Hepatic stellate cell (primary cell): ENCODE measurements at regions not wholly inside any gene's neighbourhood (a gene's known extent, or its start where the extent isn't known, plus 50 kb on each side); places are given as distances from the start of the nearest gene placed in this dataset.

Source experiments
- DNase-seq: peaks from one replicate; pipeline ENCODE4 v3.0.0; 2011; ENCODE audit warnings: low spot score

DNA sequence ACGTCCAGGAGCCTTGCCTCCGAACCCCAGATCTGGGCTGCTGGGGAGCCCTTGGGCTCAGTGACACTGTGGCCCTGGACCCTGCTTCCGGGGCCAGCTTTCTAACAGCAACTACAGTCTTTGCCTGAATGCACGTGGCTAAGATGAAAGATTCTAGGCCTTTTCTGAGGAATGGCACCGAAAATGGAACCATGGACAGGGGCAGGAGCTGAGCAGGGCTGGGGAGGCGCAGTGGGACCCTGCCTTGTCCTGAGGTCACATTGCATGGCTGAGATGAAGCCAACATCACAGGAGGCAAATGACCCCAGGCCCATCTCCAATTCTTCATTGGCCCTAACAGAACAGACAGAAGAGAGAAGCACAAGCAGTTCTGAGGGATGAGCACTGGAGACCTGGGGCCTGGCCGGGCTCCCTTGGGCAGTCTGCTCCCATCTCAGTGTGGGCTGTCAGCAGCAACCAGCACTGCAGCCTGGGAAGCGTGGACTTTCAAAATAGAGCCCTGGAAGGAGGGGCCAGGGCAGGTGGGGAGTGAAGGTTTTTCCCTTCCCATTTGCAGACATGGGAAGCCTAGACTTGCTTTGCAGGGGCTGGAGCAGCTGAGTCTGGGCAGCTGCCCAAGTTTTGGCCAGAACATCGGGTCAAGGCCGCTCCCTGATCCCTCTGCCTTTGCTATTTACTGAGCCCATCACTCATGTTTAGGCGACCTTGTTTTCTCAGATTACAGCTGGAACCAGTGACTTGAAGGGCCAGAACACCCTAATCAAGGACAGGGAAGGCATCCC, 114.4 kb upstream of the TCERG1L start:
- no peak for DNase-seq

DNA sequence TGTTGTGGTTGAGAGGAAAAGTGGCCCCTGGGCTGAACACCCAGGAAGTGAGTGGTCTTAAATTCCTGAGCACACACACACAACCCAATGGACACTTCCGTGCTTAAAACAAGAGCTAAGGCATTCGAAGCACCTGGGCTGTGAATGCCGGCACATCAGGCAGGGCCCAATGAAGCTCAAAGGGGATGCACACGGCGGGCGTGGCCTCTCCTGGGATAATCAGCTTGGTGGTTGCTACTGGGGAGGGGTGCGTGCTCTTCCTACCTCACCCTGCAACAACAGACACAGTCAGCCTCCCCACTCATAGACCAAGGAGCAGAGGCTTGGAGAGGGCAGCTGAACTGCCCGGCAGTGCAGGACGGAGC, 115.0 kb upstream of the TCERG1L start:
- DNase-seq, result no peak

DNA sequence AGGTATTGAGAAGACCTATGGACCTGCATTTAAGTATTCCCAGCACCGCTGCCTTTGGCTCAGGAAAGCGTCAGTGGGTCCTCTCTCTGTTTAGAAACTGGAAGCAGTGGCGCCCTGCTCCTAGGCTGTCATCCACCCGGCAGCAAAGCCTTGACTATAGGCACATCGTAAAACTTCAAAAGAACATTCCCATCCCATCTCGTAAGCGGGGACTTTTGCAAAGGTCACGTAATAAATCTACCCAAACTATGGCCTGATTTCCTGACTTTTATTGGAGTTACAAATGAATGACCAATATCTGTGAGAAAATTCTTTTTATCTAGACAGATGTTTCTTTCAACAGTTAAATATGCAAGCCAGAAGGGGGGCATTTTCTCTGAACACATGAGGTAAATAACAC, 115.8 kb upstream of the TCERG1L start:
- no peak for DNase-seq

DNA sequence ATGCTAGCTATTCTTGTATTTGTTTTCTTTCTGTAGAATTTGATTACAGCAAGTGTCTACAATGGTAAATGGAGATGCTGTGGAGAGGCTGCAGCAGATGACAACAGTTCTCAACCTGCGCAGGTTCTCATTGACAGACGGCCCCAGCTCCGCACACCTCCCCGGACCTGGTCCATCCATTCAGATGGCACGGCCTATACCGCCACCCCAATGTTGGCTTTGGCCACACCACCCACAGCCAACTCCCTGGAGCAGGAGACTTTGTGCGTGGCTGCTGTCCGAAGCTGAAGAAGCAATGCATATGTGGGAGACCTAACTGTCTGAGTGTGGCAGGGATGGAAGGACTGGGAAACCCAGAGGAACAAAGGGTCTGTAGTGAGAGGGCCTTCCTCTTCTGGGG, 116.4 kb upstream of the TCERG1L start:
- DNase-seq, result no peak

DNA sequence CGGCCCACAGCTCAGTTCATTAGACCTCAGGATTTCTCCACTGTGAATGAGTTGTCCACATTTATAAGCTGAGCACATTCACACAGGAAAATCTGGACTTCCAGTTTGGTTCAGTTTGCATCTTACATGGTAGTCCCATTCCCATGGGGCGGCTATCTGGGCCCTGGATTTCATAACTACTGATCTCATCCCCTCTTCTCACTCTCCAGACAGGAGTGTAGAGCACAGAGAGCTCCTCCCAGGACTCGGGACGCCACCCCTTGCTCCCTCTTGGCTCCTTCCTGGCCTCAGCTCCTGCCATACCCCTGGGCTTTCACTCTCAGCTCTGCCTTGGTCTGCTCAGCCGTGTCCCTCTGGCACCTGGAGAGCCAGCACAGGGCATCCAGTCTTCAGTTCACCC, 117.6 kb upstream of the TCERG1L start:
- DNase-seq, result no peak

DNA sequence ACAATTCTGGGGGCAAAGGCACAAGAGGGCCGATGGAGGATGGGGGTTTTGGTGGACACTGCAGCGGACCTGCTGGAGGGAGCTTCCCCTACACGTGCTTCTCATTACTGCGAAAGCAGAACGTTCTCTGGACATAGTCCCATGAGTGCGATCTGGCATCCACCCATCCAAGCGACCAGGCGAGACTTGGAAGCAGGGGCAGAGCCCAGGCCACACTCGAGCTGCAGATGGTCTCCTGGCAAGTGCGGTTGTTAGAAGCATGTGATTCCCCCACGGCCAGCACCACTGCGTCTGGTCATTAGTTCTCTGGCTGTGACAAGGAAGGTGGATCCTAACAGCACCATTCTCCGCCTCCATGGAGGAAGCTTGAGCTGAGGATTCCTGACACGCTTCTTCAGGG, 118.4 kb upstream of the TCERG1L start:
- DNase-seq, result no peak

DNA sequence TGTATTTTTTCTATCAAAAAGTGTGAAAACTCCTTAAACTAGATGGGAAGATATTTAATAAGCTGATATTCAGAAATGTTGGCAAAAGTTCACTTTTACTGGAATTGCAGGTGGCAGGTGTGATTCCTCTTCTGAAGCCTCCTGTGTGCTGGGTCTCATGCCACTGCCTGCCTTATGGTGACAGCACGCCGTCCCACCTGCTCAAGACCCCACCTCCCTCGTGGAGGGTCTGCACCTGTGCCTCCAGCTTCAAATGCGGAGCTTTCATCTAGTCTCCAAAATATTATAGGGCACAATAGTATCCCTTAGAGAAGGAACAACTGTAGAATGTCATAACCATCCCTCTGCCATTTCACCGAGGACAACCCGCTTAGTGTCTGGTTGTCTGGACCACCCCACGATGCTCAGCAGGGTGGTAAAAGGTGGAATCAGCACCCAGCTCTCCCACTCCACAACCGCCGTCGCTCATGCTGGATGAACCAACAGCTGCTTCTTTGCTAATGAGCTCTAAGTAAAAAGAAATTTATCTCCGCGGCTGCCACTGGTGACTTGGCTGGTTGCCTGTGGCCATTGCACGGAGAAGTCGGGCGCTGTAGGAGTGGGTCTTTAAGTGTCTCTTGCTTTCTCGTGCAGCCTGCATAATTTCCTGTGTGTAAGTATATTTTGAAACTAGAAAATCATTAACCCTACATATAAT, 119.3 kb upstream of the TCERG1L start:
- DNase-seq, result no peak

DNA sequence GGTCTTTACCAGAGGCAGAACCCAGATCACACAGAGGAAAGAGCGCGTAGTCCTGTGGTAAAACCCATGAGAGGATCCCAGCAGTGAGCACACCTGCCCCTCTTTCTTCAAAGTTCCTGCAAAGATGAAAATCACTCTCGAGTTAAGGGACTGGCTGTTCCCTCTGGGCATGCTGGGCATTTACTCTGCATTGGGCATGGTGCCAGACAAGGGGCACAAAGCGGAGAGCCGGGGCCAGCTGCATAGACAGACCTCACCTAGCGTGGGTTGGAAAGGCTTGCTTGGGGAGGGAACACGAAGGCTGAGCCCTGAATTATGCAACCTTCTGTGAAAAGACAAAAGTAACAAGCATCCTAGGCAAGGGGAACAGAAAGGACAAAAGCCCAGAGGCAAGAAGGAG, 120.0 kb upstream of the TCERG1L start:
- no peak for DNase-seq

DNA sequence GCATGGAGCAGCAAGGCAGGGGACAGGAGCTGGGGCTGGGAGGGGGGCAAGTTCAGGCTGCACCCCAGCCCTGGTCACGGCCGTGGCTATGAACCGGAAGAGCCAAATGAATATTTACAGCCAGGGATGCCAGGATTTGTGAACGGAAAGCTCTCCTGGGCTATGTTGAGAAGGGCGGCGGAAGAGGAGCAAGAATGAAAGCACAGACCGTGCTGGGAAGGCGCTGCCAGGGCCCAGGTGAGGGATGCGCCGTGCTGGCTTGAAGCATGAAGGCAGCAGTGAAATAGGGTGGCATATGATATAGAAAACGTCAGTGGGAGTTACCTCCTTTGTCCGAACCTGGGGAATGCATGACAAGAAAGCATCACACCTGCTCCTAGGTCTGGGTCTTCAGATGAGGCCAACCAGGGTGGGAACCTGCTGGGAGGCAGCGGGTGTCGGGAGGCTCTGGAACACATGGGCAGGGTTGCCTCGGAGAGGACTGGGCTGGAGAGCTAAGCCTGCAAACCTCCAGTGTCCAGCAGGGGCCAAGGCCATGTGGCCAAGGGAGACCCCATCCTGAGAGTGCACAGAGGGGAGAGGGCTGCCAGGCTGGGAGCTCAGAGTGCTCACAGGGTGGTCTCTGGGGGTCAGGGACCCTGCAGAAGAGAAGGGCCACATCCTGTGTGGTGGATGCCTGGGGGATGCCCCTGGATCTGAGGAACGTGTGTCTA, 120.6 kb upstream of the TCERG1L start:
- no peak for DNase-seq

DNA sequence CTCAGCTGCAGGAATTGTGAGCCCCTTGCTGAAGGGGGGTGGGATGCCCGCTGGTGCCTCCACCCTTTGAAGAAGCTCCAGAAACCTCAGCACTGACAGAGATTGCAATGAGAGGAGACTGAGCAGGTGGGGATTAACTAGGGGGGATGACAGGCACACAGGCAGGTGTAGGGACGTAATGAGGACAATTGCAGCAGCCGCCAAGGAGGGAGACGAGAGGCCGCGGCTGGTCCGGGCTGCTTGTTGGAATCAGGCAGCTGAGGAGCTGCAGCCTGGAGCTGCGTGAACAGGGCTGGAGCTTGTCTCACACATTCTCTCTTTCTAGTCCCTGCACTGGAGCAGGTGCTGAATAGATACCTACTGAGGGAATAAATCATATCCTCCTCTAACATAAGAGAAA, 122.0 kb upstream of the TCERG1L start:
- DNase-seq, result no peak

DNA sequence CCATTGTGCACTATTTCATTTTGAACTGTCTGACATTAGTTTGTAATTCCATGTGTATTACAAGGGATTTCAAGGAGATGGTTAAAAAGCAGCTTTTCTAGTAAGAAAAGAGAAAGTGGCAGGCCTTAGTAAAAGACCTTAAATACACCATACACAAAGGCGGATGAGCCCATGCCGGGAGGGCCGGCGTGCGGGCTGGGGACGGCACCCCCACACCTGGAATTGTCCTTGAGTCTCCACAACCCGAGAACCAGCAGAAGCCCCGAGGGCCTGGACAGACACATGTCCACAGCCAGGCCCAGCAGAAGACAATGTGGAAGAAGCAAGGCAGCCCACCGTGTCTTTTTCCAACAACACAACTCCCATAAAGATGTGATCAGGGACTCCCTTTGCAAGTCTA, 123.7 kb upstream of the TCERG1L start:
- no peak for DNase-seq

DNA sequence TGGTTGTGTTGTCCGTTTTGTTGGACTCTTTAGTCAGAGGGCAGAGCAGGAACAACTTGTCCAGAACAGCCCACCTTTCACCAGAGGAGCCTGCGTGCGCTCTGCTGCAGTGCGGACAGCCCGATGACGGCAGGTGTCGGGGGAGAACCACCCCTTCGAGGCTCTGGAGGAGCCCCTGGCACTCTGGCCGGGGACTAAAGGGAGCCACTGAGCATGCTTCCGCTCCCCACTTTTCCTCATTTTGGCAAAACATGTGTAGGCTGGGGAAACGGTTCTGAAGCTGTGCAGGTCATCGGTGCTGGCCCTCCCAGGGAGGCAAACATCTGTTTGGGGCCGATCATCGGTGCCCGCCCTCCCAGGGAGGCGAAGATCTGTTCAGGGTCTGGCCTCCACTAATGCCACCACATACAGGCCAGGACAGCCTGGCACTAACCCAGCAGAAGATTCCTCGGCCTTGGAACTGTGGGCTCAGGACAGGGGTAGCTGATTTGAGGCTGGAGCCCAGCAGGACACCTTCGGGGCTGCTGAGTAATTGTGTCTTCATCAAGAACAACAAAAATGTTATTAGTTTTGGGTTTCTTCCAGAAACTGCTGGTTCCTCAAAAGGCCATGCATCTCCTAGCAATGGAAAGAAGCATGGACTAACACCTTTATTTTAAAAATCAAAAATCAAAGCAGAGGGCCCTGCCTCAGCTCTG, 124.4 kb upstream of the TCERG1L start:
- no peak for DNase-seq

DNA sequence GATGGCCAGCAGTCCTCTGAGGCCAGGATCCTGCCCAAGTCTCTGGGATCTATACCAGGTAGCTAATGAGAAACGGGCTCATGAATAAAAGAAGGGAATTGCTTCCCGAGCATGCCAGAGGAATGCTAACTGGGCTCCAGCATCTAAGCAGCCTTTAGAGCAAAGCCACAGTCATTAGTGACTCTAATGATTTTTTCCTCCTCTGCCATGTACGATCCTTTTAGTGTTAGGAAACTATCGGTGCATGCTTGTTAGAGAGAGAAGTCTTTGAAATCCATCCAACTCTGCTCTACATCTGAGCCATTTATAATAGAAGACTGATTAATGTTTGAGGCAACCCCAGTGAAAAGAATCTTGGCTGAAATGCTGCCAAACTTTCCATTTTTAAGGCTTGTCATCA, 124.9 kb upstream of the TCERG1L start:
- no peak for DNase-seq

DNA sequence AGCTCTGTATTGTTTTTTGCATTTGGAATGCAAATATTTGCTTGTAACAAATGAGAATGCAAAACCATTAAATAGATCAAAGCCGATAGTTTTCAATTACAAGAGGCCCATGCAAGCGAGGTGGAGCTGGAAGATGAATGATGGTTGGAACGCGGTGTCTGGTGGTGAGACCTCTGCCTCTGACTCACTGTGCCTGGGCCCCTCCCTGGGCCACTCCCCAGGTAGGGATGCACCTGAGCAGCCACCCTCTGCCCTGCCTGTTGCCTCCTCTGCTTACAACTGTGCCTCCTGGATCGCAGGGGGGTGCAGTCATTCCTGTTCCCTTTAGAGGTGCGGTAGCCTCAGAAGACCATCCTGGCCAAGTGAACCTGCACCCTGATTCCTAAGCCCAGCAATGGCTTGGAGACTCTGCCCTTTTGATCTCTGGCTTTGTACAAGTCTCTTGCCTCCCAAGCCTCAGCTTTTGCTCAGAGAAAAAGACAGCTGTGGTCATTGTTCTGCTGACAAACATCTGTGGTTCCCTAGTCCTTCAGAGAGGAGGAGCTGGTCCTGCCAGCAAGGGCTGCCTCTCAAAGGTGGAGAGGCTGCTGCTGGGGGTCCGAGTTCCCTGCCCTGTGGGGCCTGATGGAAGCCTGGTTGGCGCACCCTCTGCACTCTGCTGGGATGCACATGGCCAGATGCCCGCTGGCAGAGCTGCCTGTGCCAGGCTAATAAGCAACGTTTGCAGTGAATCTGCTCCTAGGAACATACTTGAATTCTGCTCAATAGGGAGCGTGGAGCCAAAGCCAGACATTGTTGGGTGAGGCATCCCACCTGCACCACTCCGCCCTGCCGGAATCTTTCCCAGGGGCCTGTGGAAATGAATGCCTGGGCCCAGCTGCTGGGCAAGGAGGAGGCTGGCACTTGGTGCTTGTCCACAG, 126.3 kb upstream of the TCERG1L start:
- DNase-seq, result no peak

DNA sequence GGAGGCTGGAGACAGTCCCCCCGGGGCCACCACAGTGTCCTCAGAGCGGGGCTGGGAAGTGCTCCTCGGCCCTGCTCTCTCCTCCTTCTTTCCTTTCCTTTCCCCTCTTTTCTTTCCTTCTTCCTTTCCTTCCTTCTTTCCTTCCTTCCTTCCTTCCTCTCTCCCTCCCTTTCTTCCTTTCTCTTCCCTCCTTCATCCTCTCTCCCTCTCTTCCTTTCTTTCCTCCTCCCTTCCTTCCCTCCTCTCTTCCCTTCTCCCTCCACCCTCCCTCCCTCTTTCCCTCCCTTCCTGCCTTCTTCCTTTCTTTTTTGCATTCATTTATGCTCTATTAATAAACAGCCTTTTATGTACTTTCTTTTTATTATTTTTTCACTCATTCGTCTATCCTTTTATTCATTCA, 127.1 kb upstream of the TCERG1L start:
- no peak for DNase-seq

DNA sequence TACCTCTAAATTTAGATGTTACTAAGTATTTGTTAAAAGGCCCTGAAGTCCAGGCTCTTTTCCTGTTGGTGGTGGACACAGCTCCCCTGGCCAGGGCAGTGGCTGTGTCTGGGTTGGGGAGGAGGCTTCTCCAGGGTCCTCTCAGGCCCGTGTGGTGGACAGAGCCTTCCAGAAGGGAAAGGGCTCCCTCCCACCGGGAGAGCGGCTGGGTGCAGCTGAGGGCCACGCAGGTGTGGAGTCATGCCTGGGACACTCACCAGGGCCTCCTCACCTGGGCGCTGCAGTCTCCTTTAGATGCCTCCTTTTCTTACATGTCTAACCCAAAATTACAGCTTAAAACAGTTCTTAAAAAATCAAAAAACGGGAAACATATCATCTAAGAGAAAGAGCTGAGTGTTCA, 128.2 kb upstream of the TCERG1L start:
- no peak for DNase-seq

DNA sequence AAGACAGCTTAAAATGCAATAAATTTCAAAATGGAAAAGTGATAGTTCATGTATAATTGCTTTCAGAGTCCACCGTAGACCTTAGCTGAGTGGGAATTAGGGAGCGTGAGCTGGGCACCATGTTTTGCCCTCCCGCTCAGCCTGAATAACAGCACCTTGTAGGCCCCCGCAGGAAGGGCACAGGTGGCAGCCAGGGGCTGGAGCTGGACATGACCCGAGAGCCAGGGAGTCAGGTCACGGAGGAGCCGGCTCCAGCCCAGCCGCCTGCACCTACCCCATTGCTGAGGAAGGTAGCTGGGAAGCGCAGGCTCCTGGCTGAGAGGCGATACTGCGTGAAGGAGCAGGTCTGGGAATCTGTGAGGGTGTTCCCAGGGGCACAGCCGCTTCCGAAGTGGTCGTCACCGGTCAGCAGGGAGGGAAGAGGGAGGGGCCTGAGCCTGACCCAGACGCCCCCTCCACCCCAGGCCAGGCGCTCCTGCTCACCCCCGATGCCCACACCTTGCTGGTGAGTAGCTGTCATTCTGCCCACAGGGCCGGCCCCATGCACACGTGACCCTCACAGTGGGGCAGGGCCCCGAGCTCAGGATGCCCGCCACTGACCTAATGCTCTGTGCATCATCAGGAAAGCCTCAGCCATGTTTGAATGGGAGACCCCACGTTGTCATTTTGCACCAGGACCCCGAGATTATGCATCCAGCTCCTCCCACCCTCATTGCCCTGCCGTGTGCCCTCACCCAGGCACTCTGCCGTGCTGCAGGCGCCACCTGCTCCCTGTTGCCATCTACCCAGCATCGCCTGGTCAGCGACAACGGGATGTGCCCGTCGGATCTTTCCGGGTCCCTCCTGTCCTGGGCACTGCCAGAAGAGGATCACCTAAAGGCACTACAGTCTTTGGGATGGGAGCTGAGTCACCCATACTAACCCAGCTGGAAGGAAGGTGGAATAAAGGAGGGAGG, 129.2 kb upstream of the TCERG1L start:
- no peak for DNase-seq

DNA sequence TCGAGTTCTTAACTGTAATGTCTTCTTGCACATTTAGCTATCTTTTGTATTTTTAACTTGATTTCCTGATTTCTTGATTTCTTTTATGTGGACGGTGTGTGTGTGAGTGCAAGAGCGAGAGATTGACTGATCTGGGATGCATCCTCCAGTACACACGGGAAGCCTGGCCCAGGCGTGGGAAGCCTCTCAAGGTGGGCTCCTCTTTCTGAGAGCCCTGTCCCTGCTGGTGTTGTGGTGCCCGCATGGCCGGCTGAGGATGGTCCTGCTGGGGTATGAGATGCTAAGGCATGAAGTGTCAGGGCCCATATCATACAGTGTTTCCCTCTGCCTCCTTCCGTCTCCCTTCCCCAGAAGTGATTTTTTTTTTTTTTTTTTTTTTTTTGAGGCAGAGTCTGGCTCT, 130.8 kb upstream of the TCERG1L start:
- no peak for DNase-seq

DNA sequence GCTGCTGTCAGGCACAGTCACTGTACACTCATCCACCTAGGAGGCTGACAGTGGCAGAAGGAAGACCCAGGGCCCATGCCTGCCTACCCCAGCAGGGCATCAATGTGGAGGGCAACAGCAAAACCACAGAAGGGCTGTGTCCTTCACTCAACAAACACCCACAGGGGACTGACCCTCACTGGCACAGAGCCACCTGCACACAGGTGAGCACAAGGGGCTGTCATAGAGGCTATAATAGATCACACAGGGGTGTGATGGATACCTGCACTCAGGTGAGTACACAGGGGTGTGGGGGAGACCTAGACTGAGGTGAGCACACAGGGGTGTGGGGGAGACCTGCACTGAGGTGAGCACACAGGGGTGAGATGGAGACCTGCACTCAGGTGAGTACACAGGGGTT, 132.8 kb upstream of the TCERG1L start:
- DNase-seq, result no peak

DNA sequence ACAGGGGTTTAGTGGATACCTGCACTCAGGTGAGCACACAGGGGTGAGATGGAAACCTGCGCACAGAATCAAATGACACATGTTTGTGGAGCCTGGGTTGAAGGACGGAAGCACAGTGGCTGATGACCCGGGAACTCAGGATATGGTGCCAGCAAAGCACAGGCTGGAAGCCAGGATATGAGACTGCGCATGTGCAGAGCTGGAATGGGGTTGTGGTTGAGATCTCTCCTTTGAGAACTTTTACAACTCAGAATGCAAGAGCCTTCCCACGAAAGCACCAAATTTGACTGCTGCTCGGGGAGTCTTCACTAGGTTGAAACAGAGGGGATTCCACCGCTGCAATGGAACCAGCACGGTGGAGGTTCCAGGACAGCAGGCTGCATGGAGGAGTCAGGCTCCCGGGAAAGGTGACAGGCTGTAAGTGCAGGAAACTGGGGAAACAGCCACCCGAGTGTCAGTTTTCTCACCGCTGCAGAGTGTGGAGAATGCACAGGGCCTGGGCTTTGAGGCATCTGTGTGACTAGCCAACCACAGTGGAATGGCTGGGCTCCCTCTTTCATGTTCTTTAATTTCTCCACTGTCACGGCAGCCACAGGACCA, 133.4 kb upstream of the TCERG1L start:
- DNase-seq, result no peak
